Astrocyte (in vitro differentiated cells and primary cell): ENCODE measurements at regions not wholly inside any gene's neighbourhood (a gene's known extent, or its start where the extent isn't known, plus 50 kb on each side); places are given as distances from the start of the nearest gene placed in this dataset.

Experiments
- CTCF ChIP-seq: IDR thresholded peaks from 2 replicates; pipeline ENCODE4 v1.5.1; 2011; ENCODE audit warnings: low read depth, mild to moderate bottlenecking, inconsistent platforms, low read length, moderate library complexity; ENCODE audit not compliant: insufficient read depth
- EZH2 ChIP-seq: IDR thresholded peaks from 2 replicates; pipeline ENCODE4 v1.6.1; 2012; ENCODE audit warnings: mild to moderate bottlenecking, low read length, inconsistent platforms; ENCODE audit not compliant: insufficient read depth

- TF ChIP-seq CTCF (no peak), EZH2 (no peak)
Measured at GRCh38 chr2:37441055-37441454, 96.6 kb downstream of the QPCT start.
